GM19240 (cell line): ENCODE measurements at regions not wholly inside any gene's neighbourhood (a gene's known extent, or its start where the extent isn't known, plus 50 kb on each side); places are given as distances from the start of the nearest gene placed in this dataset.
"Not testable (repeated sequence)": the region's sequence is repeated elsewhere in the genome, so short reads cannot be mapped to it uniquely, and the experiment has no call there.

Source experiments
- DNase-seq: peaks from one replicate; pipeline ENCODE4 v3.0.0; 2011; ENCODE audit warnings: low spot score; ENCODE audit not compliant: insufficient read length

DNA sequence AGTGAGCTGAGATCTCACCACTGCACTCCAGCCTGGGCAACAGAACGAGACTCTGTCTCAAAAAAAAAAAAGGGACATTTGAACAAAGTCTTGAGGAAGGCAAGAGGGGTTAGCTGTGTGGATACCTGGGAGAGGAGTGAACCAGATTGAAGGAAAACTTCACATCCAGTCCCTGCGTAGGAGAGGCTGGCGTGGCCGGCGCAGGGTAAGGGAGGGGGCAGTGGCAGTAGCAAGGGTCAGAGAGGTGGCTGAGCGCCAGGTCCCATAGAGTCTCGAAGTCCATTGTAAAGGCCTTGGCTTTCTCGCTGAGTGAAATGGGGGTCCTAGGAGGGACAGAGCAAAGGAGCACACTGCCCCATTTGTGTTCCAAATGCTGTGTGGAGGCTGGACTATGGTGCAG is 171.8 kb upstream of the WSCD1 start:
- no peak for DNase-seq

DNA sequence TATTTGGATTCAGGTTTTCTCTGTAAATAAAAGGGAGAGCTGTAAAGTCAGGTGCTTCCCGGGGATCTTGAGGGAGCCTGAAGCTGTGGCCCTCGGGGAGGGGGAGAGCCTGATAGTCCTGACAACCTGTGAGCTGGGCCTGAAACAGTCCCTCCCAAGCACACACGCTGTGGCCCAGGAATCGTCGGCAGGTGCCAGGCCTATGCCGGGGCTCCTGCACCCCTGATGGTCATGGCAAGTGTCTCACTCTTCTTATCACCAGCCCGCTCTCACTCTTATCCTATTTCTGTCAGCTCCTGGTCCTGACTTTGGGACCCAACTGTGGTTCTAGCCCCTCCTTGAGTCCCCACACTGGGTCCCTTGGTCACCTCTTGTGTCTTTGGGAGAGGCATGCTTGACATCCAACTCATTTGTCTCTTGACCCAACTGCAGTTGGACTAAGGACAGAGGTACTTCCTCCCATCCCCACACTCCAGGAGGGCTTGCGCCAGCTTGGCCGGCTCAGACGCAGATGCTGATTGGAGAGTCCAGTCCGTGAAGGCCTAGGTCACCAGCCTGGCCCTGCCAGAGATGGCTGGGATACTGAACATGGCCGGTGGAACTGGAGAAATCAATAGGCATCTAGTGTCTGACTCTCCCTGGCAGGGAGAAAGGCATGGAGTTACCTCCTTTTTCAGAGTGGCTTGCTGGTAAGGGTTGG is 170.5 kb upstream of the WSCD1 start:
- no peak for DNase-seq

DNA sequence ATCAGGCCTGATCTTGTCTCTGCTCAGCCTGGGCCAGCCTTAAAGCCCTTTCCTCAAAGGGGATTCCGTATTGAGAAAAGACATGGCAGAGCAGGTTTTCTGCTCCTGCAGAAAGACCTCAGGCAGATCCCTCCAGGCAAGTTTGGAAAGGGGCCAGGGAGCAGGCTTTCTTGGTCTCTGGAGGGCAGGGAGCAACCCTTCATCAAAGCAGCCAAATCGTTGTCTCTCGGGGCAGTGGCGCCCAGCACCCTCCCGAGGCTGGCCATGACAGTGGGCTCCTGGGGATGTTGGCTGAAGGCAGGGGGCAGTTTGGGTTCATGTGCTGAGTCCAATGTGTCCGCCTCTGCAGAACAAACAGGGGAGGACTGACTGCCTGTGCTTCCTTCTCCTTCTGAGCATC is 168.4 kb upstream of the WSCD1 start:
- no peak for DNase-seq

DNA sequence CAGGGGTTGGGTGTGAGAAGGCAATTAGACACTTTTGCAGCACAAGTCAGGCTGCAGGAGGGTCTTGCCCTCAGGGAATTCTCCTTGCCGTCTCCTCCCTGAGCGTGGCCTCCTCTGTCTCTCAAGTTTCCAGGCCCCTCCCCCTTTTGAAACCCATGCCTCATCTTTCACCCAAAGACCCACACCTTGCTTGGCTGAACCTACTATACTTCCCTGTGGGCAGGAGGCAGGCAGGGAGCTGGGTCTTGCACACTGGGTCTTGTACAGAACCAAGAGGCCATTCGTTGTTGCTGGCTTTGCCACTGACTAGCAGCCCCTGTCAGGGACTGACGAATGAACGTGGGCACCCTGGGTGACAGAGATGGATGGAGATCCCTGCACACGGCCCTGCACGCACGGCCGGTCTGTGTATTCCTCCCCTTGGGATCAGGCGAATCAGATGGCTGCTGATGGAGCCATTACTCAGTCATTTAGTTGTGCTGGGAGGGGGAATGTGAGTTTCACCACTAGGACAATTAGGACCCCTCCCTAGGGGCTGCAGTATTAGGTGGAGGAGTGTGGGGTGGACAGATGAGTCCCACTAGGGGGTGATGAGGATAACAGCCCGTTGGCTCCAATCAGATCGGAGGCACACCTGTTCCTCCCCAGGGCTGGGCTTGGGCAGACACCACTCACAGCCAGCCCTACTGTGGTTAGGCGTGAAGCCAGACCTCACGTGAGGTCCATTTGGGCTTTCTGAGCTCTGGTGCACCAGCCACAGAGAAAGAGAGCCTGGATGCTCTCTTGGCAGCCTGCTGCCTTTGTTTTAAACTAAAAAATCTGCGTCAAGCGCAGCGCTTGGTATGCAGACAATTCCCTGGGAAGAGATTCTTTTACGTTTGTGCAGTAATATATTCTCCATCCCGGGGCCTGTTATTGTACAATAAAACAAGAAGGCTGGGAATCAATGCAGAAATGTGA is 167.7 kb upstream of the WSCD1 start:
- no peak for DNase-seq

DNA sequence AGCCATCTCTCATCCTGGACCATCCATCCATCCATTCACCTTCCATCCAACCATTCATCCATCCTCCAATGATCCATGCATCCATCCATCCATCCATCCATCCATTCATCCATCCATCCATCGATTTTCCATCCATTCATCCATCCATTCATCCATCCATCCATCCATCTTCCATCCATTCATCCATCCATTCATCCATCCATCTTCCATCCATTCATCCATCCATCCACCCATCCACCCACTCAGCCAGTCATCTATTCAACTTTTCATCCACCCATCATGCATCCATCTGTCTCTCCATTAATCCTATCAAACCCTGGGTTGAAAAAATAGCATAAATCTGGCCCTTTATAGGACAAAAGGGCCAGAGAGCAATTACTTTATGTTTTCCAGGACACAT is 158.3 kb upstream of the WSCD1 start:
- no peak for DNase-seq

DNA sequence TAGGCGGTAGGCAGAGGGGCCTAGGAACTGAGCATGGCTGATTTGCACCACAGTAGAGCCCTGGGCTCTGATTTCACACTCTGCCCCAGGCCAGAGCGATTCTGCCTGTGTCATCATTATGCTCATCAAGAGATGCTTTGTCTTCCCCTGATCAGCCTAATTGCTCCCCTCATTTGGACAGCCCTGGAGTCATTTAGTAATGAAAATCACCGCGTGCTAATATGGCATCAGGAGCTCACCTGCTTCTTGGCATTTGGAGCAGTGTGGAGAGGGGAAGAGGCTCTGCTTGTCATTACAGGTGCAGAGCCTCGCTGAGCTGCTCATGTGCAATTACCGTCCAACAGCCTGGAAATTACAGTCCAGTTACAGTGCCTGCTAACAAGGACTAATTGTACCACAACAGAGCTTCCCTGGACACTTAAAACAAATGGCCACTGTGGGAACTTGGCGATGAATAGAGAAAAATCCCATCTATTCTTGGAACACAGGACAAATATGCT is 157.1 kb upstream of the WSCD1 start:
- no peak for DNase-seq

DNA sequence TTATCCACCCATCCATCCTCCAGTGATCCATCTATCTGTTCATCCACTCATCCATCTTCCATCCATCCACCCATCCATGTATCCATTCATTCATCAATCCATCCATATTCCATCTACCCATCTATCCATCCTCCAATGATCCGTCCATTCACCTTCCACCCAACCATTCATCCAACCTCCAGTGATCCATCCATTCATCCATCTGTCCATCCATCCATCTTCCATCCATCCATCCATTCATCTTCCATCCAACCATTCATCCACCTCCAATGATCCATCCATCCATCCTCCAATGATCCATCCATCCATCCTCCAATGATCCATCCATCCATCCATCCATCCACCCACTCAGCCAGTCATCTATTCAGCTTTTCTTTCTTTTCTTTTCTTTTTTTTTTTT is 156.5 kb upstream of the WSCD1 start:
- no peak for DNase-seq

DNA sequence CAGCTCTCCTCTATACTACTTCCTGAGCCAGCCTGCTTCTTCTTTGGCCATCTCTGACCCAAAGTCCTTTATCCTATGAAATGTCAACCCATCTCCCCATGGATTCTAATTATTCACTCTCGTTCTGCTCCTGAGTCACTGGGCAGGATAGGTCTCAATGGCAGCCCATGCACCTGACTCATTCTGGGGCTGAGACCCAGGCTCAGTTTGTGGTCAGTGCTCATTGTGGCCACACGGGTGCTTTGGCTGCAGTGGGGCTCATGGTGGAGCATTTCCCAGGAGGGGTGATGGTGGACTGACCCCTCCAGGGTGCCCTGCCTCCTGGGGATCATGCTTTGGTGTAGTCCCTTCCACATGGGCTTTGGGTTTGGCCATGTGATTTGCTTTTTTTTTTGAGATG is 154.8 kb upstream of the WSCD1 start:
- no peak for DNase-seq

DNA sequence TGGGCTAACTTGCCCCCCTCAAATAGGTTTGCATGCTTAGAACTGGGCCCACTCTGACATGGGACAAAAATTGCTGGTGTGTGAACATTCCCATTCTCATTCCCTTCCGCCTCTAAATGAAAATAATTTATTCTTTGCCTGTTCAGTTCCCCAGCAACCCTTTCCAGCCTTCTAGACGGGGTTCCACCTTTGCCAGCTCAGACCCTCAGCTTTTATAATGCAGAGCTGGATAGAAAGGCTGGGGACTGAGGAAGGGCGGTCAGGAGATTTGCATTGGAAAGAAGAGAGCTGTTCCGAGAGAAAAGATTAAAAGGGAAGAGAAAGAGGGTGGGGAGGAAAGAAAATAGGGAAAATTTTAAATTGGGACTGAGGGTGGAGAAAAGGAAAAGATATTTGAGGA is 151.1 kb upstream of the WSCD1 start:
- DNase-seq, result no peak

DNA sequence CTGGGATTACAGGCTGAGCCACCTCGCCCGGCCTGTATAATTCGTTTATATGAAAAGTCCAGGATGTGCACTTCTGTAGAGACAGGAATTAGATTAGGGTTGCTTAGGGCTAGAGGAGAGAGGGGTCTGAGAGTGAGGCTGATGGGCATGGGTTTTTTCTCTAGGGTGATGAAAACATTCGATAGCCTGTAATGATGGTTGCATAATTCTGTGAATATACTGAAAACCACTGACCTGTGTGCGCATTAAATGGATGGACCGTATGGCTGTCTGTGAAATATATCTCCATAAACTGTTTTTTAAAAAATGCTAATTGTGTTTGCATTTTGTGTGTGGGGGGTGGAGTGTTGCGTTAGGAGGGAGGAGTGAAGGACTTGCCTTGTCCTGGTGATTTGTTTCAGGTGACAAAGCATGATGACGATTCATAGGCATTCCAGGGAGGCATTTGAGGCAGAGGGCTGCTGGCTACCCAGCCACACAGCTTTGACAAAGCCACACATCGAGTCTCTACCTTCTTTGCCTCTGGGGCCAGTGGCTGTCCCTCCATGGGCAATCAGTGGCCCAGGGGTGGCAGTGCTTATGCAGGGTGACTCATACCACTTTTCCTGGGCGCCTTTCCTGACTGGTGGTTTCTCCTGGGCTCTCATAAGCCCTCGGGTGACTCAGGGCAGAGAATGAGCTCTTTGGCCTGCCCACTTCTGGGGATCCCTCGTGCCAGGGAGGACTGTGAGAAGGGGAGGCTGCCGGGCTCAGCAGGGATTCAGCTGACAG is 148.5 kb upstream of the WSCD1 start:
- DNase-seq, result no peak

DNA sequence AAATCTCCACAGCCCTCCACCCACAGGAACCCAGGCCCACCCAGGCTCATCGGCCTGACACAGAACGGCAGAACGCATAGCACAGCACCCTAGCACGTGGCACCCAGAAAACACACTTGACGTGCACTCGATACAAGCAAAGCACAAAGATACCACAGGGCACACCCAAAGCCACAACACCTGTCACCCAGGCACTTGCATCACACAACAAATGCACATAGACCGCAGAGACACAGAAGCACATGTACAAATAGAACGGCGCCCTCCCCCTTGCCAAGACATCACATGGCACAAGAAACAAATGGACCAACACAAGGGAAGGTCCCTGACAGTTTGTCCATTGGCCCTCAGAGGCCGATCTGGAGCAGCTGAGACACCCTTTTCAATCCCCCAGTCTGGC is 147.7 kb upstream of the WSCD1 start:
- no peak for DNase-seq

DNA sequence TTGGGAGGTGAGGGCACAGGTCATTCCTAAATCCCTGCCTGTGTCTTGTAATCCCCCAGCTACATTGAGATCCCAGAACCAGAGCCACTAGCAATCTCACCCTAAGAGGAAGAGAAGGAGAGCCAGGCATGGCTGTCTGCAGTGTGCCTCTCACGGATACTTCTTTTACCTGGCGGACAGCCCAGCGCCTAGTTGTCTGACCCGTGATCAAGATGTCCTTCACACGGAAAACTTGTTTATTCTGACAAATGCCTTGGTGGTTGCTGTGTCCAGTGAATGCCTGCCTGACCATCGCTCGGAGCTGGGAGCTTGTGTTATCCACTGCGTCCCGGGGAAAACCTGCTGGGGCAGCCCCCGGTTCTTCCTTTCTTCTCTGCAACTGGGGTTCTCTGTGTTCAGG is 140.5 kb upstream of the WSCD1 start:
- no peak for DNase-seq

DNA sequence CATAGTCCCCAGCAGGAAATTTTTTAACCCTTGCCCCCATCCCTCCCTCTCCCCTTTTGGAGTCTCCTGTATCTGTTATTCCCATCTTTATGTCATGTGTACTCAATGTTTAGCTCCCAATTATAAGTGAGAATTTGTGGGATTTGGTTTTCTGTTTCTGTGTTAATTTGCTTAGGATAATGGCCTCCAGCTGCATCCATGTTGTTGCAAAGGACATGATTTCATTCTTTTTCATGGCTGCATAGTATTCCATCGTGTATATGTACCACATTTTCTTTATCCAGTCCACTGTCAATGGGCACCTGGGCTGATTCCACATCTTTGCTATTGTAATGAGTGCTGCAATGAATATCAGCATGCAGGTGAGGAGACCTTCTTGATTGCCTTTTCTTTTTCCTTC is 139.6 kb upstream of the WSCD1 start:
- not testable (repeated sequence) for DNase-seq

DNA sequence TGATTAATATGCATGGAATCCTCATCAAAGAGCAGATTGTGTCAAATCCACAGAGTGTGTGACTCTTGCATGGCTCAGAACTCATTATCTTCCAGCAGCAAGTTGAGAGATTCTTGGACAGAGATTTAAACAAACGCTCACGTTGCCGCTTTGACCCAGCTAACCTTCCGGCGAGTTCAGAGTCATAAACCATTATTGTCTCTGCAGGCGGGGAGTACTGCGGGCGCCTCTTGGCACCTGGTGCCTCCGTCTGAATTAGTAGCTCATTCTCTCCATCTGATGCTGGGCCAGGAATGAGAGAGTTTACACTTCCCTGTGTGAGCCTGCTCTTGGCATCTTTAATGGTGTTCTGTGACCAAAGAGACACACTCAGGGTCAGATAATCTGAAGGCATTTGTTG is 138.6 kb upstream of the WSCD1 start:
- no peak for DNase-seq

DNA sequence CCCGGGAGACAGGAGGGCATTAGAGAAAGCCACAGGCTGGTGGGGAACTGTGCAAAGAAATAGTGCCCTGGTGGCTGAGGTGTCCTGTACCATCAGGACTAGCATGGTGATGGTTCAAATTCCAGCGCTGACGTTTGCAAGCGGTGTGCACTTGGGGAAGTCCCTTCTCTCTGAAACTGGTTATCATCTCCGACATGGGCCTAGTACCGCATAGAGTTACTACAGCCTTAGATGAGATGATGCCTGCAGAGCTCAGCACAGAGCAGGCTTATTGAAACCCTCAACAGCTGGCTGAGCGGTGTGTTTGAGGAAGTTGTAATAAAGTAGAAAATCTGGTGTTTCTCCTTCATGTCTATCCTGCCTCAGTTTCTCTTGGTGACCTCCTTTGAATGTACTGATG is 136.7 kb upstream of the WSCD1 start:
- DNase-seq, result no peak

DNA sequence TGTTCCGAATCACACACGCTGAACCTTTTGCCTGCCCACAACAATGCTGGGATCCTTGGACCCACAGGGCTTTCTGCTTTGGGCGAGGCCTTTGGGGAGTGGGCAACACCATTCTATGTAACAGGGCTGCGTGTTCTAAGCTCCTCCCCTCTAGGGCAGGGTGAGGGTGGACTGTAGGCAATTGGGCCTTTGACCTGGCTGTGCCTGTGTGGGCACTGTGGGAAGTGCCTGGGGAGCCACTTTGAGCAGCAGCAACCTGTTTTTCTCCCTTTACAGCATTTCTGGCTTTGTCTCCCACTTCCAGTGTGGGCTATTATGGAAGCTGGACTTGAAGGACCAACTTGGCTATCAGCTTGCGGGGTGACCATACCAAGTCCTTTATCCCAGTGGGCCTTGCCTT is 128.9 kb upstream of the WSCD1 start:
- no peak for DNase-seq

DNA sequence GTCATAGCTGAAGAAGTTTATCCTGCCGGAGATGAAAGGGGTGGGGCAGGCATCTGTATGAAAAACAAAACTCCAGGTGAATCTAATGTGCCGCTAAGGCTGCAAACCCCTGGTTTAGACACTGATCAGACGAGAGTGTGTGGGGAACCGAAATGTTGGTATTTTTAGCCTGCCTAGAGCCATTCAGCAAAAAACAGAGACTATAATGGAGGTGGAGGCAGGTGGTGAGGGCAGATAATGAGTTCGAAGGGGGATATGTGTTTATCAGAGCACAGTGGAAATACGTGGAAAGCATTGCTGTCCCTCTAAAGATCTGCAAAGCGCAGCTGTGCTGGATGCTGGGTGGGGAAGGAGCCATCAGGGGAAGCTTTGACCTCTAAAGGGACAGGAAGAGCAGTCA is 127.5 kb upstream of the WSCD1 start:
- DNase-seq, result no peak

DNA sequence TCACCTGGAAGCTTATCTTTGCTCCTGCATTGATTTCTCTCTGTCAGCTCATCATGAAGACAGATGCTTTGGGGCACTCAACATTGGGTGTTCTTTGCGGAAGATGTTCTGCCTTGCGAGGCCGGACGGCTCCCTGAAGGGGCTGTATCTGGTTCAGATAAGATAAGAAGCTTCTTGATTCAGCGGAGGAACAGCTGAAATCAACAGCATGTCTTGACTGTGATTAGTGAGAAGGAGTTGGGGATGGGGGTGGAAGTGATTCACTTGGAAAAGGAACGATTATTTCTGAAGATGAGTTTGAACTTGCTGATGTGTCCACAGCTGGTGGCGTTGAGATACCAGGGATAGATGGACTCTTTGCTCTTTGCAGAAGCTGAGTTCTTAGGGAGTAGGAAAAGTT is 126.9 kb upstream of the WSCD1 start:
- no peak for DNase-seq

DNA sequence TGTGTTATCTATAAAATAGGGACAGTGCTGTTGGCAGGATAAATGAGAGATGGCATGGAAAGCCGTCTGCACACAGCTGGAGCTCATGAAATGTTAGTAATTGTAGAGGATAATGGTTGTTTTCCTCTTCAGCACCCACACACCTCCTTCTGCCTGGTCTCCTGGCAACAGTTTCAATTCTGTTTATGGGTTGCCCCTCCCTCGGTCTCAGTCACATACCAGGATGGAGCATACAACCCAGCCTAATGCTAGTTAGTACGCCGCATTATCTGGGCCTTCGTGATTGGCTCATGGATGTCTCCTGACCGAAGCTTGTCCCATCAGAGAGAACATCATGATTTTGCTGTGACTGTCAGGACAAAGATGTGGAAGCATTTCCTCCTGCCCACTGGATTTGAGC is 126.2 kb upstream of the WSCD1 start:
- no peak for DNase-seq

DNA sequence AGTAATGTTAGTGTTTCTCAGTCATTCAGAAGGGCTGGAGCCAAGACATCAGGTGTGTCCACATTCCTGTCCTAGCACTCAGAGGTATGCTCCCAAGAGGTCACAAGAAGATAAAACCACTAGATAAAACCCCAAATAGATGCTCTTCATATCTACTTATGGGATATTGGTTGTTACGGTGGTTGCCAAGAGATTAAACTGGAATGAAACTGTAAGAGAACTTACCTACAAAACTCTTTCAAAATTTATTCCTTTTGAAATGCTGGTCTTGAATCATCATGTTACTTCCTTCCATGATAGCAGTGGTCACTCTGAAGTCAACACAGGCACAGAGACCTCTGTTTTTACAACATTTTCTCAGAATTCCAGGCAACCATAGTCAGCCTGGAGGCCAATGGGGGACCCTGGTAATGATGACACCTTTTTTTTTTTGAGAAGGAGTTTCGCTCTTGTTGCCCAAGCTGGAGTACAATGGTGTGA is 122.4 kb upstream of the WSCD1 start:
- DNase-seq, result no peak

DNA sequence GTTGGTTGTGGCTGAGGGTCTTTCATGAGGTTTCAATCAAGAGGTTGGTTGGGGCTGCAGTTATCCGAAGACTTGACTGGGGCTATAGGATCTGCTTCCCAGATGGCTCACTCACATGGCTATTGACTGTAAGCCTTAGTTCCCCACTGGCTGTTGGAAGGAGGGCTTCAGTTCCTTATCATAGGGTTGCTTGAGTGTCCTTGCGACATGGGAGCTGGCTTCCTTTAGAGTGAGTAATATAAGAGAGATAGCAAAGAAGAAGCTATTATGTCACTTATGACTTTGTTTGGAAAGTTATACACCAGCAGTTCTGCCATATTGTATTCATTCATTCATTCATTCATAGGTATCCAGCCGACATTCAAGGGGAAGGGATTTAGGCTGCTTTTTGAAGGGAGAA is 121.4 kb upstream of the WSCD1 start:
- DNase-seq, result no peak

DNA sequence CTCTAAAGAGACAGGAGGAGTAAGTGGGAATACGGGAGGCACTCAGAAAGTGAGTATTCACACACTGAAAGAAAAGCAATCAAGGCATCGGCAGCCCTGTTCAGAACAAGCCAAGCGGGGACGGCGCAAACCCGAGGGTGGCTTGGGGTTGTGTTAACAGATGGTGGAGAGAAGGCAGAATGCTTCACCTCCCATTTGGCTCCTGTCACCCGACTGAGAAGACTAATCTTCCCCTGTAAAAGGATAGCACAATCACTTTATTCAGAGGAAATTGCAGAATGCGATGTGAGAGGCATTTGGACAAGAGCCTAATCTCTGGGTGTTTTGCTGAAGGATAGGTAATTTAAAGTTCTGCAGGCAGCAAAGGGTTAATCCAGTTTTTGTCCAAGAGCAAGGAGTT is 119.3 kb upstream of the WSCD1 start:
- DNase-seq, result no peak
